SKM-1 treated with dmso at 0.1 percent for 144 hours (cell line): ENCODE measurements at regions not wholly inside any gene's neighbourhood (a gene's known extent, or its start where the extent isn't known, plus 50 kb on each side); places are given as distances from the start of the nearest gene placed in this dataset.

ENCODE experiments used
- DNase-seq: peaks from one replicate; lab custom pipeline; 2025; ENCODE audit not compliant: unreplicated experiment; lab: John Stamatoyannopoulos, UW

DNA sequence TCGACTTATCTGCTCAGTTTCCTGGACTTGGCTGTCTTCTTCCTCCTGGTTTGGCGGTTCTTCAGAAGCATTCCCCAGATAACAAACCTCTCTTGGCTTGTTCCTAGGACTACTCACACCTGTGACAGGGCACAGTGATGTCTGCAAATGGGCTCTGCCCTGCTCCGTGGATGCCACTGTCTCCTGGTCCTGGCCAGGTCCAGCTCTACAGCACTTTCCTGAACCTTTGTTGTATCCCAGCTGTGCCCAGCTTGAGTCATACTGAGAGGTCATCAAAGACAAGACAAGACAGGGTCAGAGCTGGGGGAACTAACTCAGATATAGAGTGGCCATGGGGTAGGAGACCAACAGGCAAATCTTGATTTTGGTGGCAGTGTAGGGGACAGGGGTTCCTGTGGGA is 102.7 kb upstream of the SLC22A23 start:
- no peak for DNase-seq

DNA sequence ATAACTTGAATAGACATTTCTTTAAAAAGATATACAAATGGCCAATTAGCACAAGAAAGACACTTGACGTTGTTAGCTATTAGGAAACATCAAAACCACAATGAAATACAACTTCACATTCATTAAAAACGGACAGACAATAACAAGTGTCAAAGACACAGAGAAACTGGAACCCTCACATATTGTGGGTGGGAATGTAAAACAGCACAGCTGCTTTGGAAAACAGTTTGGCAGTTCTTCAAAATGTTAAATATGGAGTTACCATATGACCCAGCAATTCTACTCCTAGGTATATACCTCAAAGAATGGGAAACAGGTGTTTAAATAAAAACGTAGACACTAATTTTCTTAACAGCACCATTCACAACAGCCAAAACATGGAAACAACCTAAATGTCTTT is 100.5 kb upstream of the SLC22A23 start:
- no peak for DNase-seq

DNA sequence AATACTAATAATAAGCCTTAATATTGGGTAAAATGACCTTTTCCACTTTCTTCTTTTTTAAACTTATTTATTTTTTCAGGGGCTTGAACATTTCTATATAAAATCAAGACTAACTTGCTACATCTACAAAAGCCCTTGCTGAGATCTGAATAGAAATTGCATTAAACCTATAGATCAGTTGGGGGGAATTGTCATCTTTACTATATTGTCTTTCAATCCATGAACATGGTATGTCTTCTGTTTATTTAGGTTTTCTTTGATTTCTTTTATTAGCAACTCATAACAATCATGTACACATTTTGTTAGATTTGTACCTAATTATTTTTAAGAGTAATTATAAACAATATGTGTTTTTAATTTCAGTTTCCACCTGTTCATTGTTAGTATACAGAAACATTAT is 96.4 kb upstream of the SLC22A23 start:
- DNase-seq = no peak

DNA sequence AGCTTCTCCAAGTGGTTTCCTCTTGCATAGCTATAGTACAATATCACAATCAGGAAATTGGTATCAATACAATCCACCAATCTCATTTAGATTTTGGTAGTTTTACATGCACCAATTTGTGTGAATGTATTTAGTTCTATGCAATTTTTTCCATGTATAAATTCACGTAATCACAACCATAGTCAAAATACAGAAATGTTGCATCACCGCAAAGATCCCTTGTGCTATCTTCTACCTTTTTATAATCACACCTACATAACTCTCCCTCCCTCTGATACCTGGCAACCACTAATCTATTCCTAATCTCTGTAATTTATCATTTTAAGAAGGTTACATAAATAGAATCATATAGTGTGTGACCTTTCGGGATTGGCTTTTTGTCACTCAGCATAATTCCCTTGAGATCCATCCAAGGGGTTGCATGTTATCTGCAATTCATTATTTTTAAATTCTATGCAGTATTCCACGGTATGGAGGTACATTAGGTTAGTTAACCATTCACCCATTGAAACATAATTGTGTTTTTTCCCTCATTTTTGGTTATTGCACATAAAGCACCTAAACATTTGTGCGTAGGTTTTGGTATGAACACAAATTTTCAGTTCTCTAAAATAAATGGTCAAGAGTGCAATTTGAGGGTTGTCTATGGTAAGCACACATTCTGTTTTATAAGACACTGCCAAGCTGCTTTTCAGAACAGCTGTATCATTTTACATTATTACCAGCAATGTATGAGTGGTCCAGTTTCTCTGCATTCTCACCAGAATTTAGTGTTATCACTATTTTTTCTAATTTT is 95.1 kb upstream of the SLC22A23 start:
- no peak for DNase-seq

DNA sequence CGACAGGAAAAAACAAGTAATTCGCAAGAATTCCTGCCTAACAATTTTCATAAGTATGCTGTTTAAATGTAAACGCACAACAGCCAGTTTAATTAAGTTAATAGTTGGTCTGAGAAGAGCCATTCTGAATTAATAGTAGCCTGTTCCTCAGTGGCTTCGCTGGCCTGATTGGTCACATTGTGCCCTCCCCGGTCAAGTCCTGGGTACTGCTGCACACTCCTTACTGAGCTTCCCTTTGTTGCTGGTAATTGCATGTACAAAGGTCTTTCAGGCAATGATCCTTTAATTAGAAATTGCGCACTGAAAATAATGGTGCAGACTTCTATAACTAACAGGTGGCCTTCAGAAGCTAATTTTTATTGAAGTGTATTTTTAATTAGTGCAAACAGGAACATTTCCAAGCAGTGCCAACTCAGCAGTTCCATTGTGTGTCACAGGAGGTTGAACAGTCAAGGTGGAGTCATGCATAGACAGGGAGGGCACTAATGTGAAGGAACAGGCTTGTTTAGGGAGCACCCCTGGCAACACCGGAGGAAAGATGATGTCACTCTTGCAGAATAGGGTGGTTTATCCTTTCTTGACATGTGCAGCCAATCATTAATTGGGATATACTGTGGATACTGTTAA is 92.6 kb upstream of the SLC22A23 start:
- DNase-seq = no peak

DNA sequence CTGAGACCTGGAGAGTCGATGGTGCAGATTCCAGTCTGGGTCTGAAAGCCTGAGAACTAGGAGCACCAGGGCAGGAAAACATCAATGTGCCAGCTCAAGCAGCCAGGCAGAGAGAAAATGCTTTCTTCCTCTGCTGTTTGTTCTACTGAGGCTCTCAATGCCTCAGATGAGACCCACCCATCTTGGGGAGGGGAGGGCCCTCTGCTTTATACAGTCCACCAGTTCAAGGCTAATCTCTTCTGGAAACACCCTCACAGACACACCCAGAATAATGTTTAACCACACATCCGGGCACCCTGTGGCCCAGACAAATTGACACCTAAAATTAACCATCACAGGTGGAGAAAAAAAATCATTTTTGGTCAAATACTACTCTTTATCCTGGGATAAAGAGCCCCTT is 89.3 kb upstream of the SLC22A23 start:
- DNase-seq = no peak

DNA sequence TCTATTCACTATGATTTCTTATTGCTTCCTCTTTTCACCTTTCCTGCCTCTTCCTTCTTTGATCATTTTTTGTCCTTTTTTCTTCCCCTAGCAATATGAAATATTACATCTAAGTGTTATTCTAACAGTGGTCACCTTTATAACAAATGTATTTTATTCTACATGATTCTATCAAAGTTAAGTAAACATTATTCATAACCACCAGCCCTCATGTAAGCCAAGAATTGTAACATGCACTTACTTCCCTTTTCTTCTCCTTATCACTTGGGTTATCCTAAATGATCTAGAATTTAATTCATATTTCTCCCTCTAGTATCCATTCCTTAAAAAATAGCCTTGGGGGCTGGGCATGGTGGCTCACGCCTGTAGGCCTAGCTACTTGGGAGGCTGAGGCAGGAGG is 88.3 kb upstream of the SLC22A23 start:
- DNase-seq = peak; percentile 11

DNA sequence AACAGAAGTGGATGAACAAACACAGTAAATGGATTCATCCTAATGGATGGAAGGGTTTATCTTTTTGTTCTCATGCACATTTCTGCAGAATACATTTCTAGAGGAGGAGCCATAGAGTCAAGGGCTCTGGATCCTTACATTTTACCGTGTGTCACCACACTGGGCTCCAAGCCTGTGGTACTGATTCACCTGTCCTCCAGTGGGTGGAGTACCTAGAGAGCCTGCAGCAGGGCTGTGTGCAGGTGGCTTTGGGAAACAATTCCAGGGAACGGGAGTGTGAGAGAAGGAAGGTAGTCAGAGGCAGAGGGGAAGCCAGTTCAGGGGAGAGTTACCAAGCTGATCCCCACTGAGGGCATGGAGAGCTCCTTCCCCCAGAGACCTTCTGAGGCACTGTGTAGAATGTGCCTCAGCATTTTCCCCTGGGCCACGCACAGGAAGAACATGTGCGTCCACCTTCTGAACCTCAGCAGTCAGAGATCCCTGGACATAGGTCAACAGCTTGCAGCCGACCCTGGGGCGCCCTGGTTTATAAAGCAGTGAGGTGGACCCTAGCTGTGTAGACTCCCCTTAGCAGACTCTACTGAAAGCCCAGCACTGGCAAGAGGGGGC is 85.3 kb upstream of the SLC22A23 start:
- no peak for DNase-seq

DNA sequence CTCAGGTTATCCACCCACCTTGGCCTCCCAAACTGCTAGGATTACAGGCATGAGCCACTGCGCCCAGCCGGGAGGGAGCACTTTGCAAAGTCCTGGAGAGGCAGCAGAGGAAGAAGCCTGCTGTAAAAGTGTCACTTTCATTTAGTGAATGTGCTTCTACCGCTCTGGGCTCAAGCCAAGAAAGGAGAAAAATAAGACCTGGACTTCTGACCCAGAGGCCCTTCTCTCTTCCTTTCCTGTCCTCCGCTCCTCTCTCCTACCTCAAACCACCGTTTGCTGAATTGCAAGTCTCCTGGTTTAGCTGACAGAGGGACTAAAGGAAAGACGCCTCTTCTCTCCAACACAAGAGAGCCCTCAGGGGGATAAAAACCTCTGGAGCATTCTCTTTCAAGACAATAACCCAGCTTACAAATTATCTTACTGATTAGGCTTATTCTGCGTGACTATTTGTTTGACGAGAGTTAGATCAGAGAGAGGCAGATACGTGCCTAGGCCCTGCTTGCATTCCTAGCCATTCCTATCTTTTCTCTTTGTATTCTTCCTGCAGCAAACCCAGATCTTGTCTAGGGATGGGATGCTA is 84.2 kb upstream of the SLC22A23 start:
- no peak for DNase-seq

DNA sequence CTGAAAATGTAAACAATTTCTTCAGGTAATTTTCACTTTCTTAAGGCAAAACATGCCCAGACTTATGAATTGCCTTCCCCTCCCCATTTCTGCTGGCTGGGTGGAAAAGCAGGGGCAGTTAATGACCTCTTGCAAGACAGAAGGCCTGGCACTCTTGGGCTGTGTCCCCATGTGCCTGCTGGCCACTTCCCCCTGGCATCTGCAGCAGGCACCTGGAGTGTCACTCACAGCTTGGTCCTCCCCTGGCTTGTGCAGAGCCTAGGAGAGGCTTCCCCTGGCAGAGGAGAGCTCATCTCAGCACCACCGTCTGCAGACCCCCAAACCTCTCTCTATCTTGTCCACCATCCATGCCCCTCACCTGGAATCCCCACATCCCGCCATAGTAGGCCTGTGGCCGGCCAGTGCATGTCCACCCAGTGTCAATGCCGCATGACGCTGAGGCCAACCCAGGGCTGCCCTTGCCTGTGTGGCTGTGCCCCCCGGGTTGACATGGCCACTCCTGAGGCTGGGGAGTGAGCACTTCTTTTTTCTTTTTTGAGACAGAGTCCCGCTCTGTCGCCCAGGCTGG is 83.5 kb upstream of the SLC22A23 start:
- DNase-seq = no peak

DNA sequence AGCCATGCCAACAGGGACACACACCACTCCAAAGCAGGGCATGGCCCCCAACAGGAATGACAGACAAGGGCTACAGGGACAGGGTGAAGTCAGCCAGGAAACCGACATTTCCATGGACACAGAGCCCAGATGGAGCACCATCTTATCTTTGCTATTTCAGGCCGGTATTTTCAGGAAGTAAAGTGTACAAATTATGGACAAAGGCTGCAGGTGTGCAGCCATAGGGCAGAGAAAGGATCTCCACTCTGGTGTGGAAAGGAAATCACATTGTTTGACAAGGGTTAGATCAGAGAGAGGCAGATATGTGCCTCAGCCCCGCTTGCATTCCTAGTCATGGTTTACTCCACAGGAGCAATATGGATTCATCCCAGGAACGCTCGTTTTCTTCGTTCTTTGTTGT is 81.7 kb upstream of the SLC22A23 start:
- DNase-seq = no peak

DNA sequence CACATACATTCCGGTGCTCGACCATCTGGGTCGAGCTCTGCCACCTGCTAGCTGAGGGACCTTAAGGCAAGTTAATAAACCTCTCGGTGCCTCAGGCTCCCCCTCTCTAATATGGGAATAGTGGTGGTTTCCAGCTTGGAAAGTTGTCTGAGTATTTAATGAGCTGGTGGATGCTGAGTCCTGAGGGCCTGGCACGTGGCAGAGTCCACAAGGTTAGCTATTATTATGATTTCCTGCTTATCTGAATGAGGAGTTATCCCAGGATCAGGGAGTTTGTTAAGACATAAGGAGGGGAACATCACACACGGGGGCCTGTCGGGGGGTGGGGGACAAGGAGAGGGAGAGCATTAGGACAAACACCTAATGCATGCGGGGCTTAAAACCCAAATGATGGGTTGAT is 80.1 kb upstream of the SLC22A23 start:
- no peak for DNase-seq

DNA sequence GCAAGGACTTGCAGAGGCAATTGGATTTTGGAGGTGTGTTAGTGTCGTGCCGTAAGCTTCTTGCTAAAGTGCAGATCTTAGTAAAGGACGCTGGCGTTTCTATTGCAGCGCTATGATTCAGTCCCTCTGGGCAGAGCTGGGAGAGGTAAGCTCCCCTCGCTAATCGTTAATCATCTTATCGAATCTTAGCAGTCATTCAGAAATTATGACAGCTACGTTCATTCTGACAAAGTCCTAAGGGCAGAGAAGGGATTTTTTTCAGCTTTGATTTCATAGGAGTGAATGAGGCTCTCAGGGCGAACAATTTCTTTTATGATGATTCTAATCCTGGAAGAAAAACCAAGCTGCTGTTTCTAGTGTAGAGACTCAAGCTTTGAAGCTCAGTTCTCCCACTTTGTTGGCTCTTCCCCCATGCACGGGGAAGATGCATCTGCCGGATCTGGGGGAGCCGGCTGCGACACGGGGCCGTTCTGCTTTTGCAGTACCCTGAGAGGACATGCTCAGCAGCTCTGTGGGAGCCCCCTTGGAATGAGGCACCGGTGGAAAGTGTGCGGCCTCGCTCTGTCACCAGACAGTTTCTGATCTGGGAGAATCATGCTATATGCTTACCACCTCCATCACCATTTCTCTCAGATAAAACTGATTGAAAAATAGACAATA is 79.1 kb upstream of the SLC22A23 start:
- no peak for DNase-seq

DNA sequence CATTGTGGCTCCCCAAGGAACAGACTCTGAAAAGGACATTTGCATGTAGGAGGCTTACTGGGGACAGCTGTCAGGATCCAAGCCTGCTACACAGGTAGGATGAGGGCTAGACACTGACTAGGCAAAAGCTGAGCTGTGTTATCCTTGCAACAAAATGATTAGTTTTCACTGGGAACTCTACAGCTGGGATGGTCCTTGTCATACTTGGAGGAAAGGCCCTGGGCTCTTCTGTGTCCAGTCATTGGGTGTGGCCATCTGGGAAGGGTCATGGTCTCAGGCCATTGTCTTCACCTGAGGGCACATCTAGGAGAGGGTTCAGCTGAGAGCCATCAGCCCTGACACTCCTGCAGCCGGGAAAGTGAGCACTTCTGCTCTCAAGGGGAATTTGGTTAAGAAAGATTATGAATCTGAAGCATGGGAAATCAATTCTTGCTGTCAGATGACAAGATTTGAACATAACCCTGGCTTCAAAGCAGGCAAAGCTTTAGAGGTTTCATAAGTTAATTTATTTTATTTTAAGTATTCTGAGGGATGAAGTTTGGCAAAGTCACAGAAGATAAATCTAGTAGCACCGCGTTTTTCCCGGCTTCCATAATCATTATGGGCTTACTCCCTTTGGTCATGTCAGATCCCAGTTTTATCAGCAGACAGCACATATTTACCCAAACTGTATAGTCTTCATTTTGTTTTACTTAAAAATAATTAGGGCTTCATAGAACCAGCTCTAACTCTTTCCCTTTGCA is 78.4 kb upstream of the SLC22A23 start:
- no peak for DNase-seq

DNA sequence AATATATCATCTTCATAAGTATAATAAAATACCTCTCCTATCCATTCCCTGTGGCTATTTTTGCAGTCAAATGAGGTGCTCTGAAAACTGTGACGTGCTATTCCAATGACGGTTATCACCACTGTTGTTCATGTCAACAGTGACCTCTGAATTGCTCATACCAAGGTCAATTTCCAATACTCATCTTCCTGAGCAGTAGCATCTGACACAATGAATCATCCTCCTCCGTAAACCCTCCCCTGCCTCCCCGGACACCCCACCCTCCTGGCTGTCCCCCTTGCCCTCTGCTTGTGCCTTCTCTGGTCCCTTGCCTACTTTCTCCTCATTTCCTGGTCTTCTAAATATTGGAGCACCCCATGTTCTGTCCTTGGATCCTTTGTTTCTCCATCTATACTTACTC is 77.7 kb upstream of the SLC22A23 start:
- no peak for DNase-seq

DNA sequence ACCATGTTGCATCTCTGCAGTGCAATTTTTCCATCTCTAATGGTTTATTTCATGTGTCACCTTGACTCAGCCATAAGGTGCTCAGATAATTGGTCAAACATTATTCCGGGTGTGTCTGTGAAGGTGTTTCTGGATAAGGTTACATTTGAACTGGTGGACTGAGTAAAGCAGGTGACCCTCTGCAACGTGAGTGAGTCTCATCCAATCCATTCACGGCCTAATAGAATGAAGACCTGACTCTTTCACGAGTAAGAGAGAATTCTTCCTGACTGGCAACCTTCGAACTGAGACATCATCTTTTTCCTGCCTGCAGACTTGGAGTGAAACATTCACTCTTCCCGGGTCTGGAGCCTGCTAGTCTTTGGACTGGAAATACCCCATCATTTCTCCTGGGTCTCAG is 77.1 kb upstream of the SLC22A23 start:
- DNase-seq = no peak

DNA sequence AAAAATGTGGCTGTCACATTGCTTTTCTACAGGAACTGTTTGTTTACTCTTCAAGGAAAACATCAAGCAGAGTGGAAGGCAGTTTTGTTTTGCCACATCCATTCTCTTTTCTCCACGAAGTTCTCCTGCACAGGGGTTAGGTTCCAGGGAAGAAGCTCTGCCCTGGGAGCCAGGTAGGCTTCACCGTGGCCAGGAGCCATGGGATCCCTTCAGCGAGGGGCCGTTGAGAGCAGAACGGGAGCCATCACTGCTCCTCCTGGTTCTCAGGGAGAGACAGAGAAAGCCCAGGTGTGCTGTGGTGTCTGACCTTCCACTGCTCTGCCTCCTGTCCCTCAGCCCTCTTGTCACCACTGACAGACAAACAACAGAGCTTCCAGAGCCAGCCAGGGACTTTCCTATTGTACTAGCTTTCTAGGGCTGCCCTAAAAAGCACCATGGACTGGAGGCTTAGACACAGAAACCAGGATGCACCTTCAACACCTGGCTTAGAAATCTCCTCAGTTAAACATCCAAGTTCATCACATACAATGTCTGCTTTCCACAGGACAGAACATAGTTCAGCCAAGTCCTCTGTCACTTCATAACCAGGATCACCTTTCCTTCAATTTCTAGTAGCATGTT is 75.6 kb upstream of the SLC22A23 start:
- DNase-seq = no peak

DNA sequence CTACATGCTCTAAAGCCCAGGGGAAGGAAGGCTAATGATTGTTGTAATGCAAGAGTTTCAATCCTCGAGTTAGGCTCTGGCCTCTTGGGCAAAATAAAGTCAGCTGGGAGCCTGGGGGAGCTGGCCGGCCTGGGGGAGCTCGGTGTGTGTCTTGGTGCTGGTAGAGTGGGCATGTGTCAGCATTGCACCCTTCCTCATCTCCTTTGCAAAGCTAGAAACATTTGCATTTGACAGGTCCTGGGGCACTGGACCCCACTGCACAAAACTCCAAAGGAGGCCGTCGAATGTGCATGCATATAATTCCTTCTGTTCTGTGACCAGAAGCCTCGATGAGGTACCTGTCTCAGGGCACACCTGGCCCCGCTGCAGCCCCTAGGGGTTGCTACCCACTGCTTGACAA is 74.6 kb upstream of the SLC22A23 start:
- no peak for DNase-seq

DNA sequence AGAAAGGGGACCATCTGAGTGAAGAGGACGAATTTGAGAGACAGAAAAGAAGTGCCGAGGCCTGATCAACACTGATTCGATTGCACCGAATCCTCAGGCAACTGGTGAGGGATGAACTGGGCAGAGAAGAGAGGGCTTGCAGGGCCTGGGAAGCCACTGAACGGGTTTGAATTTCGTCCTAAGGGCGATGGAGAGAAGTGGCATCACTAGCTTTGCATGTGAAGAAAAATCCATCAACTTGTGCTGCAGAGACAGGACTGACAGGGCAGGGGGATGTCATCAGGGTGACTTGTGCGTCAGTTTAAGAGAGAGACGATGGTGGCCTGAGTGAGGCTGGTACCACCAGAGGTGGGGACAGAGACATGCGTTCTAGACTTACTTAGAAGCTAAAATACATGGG is 73.7 kb upstream of the SLC22A23 start:
- no peak for DNase-seq

DNA sequence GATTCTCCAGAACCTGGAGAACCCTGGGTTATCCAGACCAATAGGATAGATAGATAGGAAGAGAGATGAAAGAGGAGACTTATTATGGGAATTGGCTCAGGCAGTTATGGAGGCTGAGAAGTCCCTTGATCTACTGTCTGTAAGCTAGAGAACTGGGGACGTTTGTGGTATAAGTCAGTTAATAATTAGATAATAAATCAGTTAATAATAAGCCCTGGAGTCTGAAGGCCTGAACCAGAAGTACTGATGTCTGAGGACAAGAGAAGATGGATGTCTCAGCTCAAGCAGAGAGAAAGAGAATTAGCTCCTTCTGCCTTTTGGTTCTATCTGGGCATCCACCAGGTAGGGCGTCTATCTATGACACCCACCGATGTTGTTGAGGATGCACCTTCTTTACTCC is 72.9 kb upstream of the SLC22A23 start:
- DNase-seq = no peak
